CD4-positive, alpha-beta T cell (primary cell): ENCODE measurements at regions not wholly inside any gene's neighbourhood (a gene's known extent, or its start where the extent isn't known, plus 50 kb on each side); places are given as distances from the start of the nearest gene placed in this dataset.

Experiments used
- ATAC-seq: fragments of 200-7000 bp; cut with Tn5 transposase; one replicate; pipeline ENCODE4 v1.10.0; 2022; ENCODE audit warnings: mild to moderate bottlenecking; ENCODE audit not compliant: poor library complexity
- CTCF ChIA-PET: fragments of 350-600 bp; sonication (Branson Sonifier 250); formaldehyde crosslinking; loops from one replicate; lab custom pipeline; 2021; ENCODE audit warnings: antibody characterized with exemption, inconsistent platforms; lab: Charles Lee
- POLR2A ChIA-PET: fragments of 350-600 bp; sonication (Branson Sonifier 250); formaldehyde crosslinking; loops from one replicate; lab custom pipeline; 2021; ENCODE audit warnings: antibody characterized with exemption, inconsistent platforms; lab: Charles Lee
- DNase-seq, 14 experiments: peaks; one replicate each; pipeline ENCODE4 v3.0.0-alpha.2; 2013 to 2020; ENCODE audit warnings: mixed read lengths in 2 of 14
- H3K27ac ChIP-seq, 2 donors: one replicate each; pipeline versions ENCODE4 v1.5.1 to v1.7.0; 2013; ENCODE audit warnings: low read length in 2 of 2, low read depth in 1 of 2, mild to moderate bottlenecking in 1 of 2
- H3K27me3 ChIP-seq, 2 experiments: 1 replicate in 1 of 2; 2 replicates in 1 of 2; pipeline versions ENCODE4 v1.6.1 to v1.7.0; 2013; ENCODE audit warnings: low read length in 2 of 2, control low read depth in 1 of 2, mild to moderate bottlenecking in 1 of 2, moderate library complexity in 1 of 2; ENCODE audit not compliant: insufficient read depth in 2 of 2, control insufficient read depth in 1 of 2
- H3K36me3 ChIP-seq: one replicate; pipeline ENCODE4 v1.6.1; 2013; ENCODE audit warnings: low read length, control low read depth; ENCODE audit not compliant: insufficient read depth
- H3K4me1 ChIP-seq: one replicate; pipeline ENCODE4 v1.6.1; 2013; ENCODE audit warnings: low read length, control low read depth; ENCODE audit not compliant: insufficient read depth
- H3K4me3 ChIP-seq: one replicate; pipeline ENCODE4 v1.5.1; 2013; ENCODE audit warnings: mild to moderate bottlenecking, low read length, moderate library complexity
- H3K9me3 ChIP-seq, 2 experiments: 1 replicate in 1 of 2; 2 replicates in 1 of 2; pipeline versions ENCODE4 v1.6.1 to v1.7.0; 2013; ENCODE audit warnings: low read length in 2 of 2, mild to moderate bottlenecking in 2 of 2, control low read depth in 1 of 2, moderate library complexity in 1 of 2; ENCODE audit not compliant: control insufficient read depth in 1 of 2, insufficient read depth in 1 of 2
- H3K27ac Mint-ChIP-seq: one replicate; pipeline ENCODE4 v1.8.0; 2020; ENCODE audit warnings: mixed read lengths
- H3K27me3 Mint-ChIP-seq: one replicate; pipeline ENCODE4 v1.8.0; 2021; ENCODE audit warnings: mixed read lengths
- H3K36me3 Mint-ChIP-seq: one replicate; pipeline ENCODE4 v1.8.0; 2021; ENCODE audit warnings: low read depth, mixed read lengths
- H3K4me1 Mint-ChIP-seq: one replicate; pipeline ENCODE4 v1.8.0; 2021; ENCODE audit warnings: low read depth, mixed read lengths
- H3K4me3 Mint-ChIP-seq: one replicate; pipeline ENCODE4 v1.8.0; 2020; ENCODE audit warnings: mild to moderate bottlenecking, mixed read lengths
- H3K9me3 Mint-ChIP-seq: one replicate; pipeline ENCODE4 v1.8.0; 2020; ENCODE audit warnings: mixed read lengths
- CTCF ChIP-seq: fragments of 200-600 bp; IDR thresholded peaks from one replicate; pipeline ENCODE4 v1.8.0; 2022; ENCODE audit warnings: antibody characterized with exemption, mild to moderate bottlenecking
- intact Hi-C, 2 experiments: fragments of 100-400 bp; cut with DNase I in 1 of 2; cut with micrococcal nuclease in 1 of 2; formaldehyde crosslinking; loops; one replicate each; pipeline versions ENCODE4 v1.15.1 to v1.9.0; 2023 to 2025; cut with DNase I, micrococcal nuclease

GRCh38 chr7:92926697-92927044 lies 90.3 kb upstream of the CDK6 start:
- H3K27me3 ChIP-seq = peaks cover 0 to 4% of the 10 kb centered on the region in 2 experiments
- Mint-ChIP-seq H3K27ac (no peak overlapping the region), H3K9me3 (peaks cover 6% of the 10 kb centered on the region), H3K27me3 (peaks cover 5% of the 10 kb centered on the region), H3K4me1 (no peaks in the 10 kb centered on the region), H3K36me3 (no peaks in the 10 kb centered on the region), H3K4me3 (no peak overlapping the region)
- no peak for DNase-seq
- TF ChIP-seq CTCF = no peak
- no peak overlapping the region for H3K27ac ChIP-seq
- ATAC-seq = no peak
- peaks cover 15 to 22% of the 10 kb centered on the region in 2 experiments for H3K9me3 ChIP-seq
- ChIA-PET POLR2A (interaction anchor here (0.7 kb wide), 1 partner anchor 120 kb away, joined by 3 read pairs; no protein-coding TSS in a partner anchor), CTCF (no interaction called here)
- intact Hi-C loops = no loop called here
- no peaks in the 10 kb centered on the region for H3K4me1 ChIP-seq
- H3K4me3 ChIP-seq = no peak overlapping the region
- H3K36me3 ChIP-seq = no peaks in the 10 kb centered on the region

DNA sequence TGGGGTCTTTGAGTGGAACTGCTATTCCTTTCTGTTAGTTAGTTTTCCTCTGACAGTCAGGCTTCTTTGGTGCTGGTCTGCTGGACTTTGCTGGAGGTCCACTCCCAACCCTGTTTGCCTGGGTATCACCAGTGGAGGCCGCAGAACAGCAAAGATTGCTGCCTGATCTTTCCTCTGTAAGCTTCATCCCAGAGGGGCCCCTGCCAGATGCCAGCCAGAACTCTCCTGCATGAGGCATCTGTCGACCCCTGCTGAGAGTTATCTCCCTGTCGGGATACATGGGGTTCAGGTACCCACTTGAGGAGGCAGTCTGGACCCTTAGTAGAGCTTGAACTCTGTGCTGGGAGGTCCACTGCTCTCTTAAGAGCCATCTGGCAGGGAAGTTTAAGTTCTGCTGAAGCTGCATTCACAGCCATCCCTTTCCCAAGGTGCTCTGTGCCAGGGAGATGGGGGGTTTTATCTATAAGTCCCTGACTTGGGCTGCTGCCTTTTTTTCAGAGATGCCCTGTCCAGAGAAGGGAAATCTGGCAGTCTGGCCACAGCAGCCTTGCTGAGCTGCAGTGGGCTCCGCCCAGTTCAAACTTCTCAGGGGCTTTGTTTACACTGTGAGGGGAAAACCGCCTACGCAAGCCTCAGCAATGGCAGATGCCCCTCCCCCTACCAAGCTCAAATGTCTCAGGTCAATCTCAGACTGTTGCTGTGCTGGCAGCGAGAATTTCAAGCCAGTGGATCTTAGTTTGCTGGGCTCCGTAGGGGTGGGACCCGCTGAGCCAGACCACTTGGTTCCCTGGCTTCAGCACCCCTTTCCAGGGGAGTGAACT lies 89.7 kb upstream of the CDK6 start:
- no peak for ATAC-seq
- CTCF ChIA-PET = no interaction called here
- intact Hi-C loops = no loop called here
- DNase-seq = no peak
- no peak for TF ChIP-seq CTCF
- no peaks in the 10 kb centered on the region for H3K36me3 Mint-ChIP-seq
- H3K4me3 ChIP-seq = no peak overlapping the region
- H3K9me3 ChIP-seq = peaks cover 15 to 22% of the 10 kb centered on the region in 2 experiments
- H3K4me1 Mint-ChIP-seq = no peaks in the 10 kb centered on the region
- no peak overlapping the region for H3K27ac ChIP-seq
- no peak overlapping the region for H3K27ac Mint-ChIP-seq
- no peaks in the 10 kb centered on the region for H3K4me1 ChIP-seq
- H3K27me3 Mint-ChIP-seq = peaks cover 5% of the 10 kb centered on the region
- H3K4me3 Mint-ChIP-seq = no peak overlapping the region
- H3K36me3 ChIP-seq = no peaks in the 10 kb centered on the region
- POLR2A ChIA-PET = interaction anchor here (0.7 kb wide), 1 partner anchor 121 kb away, joined by 3 read pairs; no protein-coding TSS in a partner anchor
- peaks cover 6% of the 10 kb centered on the region for H3K9me3 Mint-ChIP-seq
- peaks cover 0 to 4% of the 10 kb centered on the region in 2 experiments for H3K27me3 ChIP-seq

- ChIA-PET CTCF (no interaction called here), POLR2A (no interaction called here)
- DNase-seq (no peak), ATAC-seq (no peak)
- peaks cover 4% of the 10 kb centered on the region for H3K9me3 Mint-ChIP-seq
- Histone ChIP-seq H3K36me3 (no peaks in the 10 kb centered on the region), H3K4me3 (no peak overlapping the region), H3K27ac (no peak overlapping the region), H3K4me1 (no peaks in the 10 kb centered on the region), H3K27me3 (peaks cover 0 to 4% of the 10 kb centered on the region in 2 experiments), H3K9me3 (peaks cover 3 to 21% of the 10 kb centered on the region in 2 experiments)
- TF ChIP-seq CTCF = no peak
- no peak overlapping the region for H3K4me3 Mint-ChIP-seq
- intact Hi-C loops = no loop called here
- H3K4me1 Mint-ChIP-seq = no peaks in the 10 kb centered on the region
- H3K27me3 Mint-ChIP-seq = peaks cover 5% of the 10 kb centered on the region
- H3K36me3 Mint-ChIP-seq = no peaks in the 10 kb centered on the region
- H3K27ac Mint-ChIP-seq = no peak overlapping the region
Measured at GRCh38 chr7:92924800-92925199, 88.4 kb upstream of the CDK6 start.
